ENCODE measurements at regions not wholly inside any gene's neighbourhood (a gene's known extent, or its start where the extent isn't known, plus 50 kb on each side); places are given as distances from the start of the nearest gene placed in this dataset.

GRCh38 chr16:5736209-5736930 lies 638.8 kb upstream of the EEF2KMT start:
- Histone ChIP-seq H3K36me3 (no peaks in the 10 kb centered on the region), H3K4me1 (no peaks in the 10 kb centered on the region), H3K27me3 (no peaks in the 10 kb centered on the region), H3K27ac (no peak overlapping the region), H3K4me3 (no peak overlapping the region), H3K9me3 (no peaks in the 10 kb centered on the region)
- in situ Hi-C loops (cut with MboI; ENCODE audit: low pct_ligation_motif_present in 1 of 4, low pct_unique_long_range_greater_than_20kb in 1 of 4, low sequenced_read_pairs in 3 of 4) = no loop called here
- no peak for TF ChIP-seq POLR2A (IDR thresholded peaks at IDR 0.05)
- TF ChIP-seq POLR2AphosphoS5 (IDR thresholded peaks at IDR 0.05) = no peak
- TF ChIP-seq EP300 (IDR thresholded peaks at IDR 0.05; ENCODE audit: low read depth) = no peak
- TF ChIP-seq, protein P1, sequence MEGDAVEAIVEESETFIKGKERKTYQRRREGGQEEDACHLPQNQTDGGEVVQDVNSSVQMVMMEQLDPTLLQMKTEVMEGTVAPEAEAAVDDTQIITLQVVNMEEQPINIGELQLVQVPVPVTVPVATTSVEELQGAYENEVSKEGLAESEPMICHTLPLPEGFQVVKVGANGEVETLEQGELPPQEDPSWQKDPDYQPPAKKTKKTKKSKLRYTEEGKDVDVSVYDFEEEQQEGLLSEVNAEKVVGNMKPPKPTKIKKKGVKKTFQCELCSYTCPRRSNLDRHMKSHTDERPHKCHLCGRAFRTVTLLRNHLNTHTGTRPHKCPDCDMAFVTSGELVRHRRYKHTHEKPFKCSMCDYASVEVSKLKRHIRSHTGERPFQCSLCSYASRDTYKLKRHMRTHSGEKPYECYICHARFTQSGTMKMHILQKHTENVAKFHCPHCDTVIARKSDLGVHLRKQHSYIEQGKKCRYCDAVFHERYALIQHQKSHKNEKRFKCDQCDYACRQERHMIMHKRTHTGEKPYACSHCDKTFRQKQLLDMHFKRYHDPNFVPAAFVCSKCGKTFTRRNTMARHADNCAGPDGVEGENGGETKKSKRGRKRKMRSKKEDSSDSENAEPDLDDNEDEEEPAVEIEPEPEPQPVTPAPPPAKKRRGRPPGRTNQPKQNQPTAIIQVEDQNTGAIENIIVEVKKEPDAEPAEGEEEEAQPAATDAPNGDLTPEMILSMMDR (IDR thresholded peaks at IDR 0.05) = no peak
- 58 to 60% methylated on average over 5 to 13 of the region's 13 CpGs for WGBS, 2 donors (ENCODE audit: low coverage in 1 of 2)
- intact Hi-C loops (cut with DNase I; ENCODE audit: low total_unique reads) = no loop called here
- DNase-seq = no peak

- Histone ChIP-seq H3K27me3 (no peaks in the 10 kb centered on the region), H3K4me1 (no peaks in the 10 kb centered on the region), H3K4me3 (no peak overlapping the region), H3K27ac (no peak overlapping the region), H3K9me3 (no peaks in the 10 kb centered on the region), H3K36me3 (no peaks in the 10 kb centered on the region)
- in situ Hi-C loops (cut with MboI; ENCODE audit: low pct_ligation_motif_present in 1 of 4, low pct_unique_long_range_greater_than_20kb in 1 of 4, low sequenced_read_pairs in 3 of 4) (no loop called here), intact Hi-C loops (cut with DNase I; ENCODE audit: low total_unique reads) (no loop called here)
- TF ChIP-seq, protein P1 (IDR thresholded peaks at IDR 0.05) = no peak
- TF ChIP-seq POLR2AphosphoS5 (IDR thresholded peaks at IDR 0.05) (no peak), EP300 (IDR thresholded peaks at IDR 0.05; ENCODE audit: low read depth) (no peak), POLR2A (IDR thresholded peaks at IDR 0.05) (no peak)
- no peak for DNase-seq
- 90 to 92% methylated on average over 7 to 12 of the region's 12 CpGs for WGBS, 2 donors (ENCODE audit: low coverage in 1 of 2)
These were observed 637.8 kb upstream of the EEF2KMT start for GRCh38 chr16:5735444-5735843.

- Histone ChIP-seq H3K27ac (no peak overlapping the region), H3K27me3 (no peaks in the 10 kb centered on the region), H3K36me3 (no peaks in the 10 kb centered on the region), H3K9me3 (no peaks in the 10 kb centered on the region), H3K4me1 (no peaks in the 10 kb centered on the region), H3K4me3 (no peak overlapping the region)
- 95 to 98% methylated on average over 4 of the region's 4 CpGs for WGBS, 2 donors (ENCODE audit: low coverage in 1 of 2)
- TF ChIP-seq POLR2AphosphoS5 (IDR thresholded peaks at IDR 0.05) (no peak), EP300 (IDR thresholded peaks at IDR 0.05; ENCODE audit: low read depth) (no peak), POLR2A (IDR thresholded peaks at IDR 0.05) (no peak)
- TF ChIP-seq, protein P1 (IDR thresholded peaks at IDR 0.05) = no peak
- in situ Hi-C loops (cut with MboI; ENCODE audit: low pct_ligation_motif_present in 1 of 4, low pct_unique_long_range_greater_than_20kb in 1 of 4, low sequenced_read_pairs in 3 of 4) (no loop called here), intact Hi-C loops (cut with DNase I; ENCODE audit: low total_unique reads) (no loop called here)
- no peak for DNase-seq
These were observed 633.2 kb upstream of the EEF2KMT start for GRCh38 chr16:5730783-5731182.

DNA sequence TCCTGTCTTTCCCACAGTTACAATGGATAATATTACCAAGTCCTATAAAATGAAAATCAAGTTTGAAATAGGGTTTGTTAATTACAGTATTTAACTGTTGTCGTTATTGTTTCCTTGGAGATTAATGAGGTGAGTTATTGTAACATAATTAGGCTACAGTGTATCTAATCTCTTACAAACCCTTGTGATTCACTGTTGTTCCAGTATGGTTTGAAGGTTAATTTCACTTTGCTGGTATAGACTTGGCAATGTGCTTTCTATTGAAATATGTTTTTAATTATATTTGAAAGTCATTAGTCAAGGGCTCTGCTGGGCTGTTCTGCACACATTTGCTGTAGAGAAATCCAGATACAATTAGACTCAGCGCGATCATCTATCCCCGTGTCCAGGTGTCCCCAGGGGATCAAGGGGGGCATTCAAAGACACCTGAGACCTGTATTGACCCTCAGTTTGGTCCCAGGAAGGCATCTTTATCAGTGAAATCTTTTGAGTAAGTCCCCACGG lies 624.6 kb upstream of the EEF2KMT start:
- DNase-seq = no peak
- Histone ChIP-seq H3K27ac (no peak overlapping the region), H3K9me3 (no peaks in the 10 kb centered on the region), H3K27me3 (no peaks in the 10 kb centered on the region), H3K36me3 (no peaks in the 10 kb centered on the region), H3K4me1 (no peaks in the 10 kb centered on the region), H3K4me3 (no peak overlapping the region)
- TF ChIP-seq EP300 (IDR thresholded peaks at IDR 0.05; ENCODE audit: low read depth) (no peak), POLR2A (IDR thresholded peaks at IDR 0.05) (no peak), POLR2AphosphoS5 (IDR thresholded peaks at IDR 0.05) (no peak)
- TF ChIP-seq, protein P1 (IDR thresholded peaks at IDR 0.05) = no peak
- WGBS, 2 donors (ENCODE audit: low coverage in 1 of 2) = 83 to 88% methylated on average over 4 to 5 of the region's 5 CpGs
- intact Hi-C loops (cut with DNase I; ENCODE audit: low total_unique reads) (no loop called here), in situ Hi-C loops (cut with MboI; ENCODE audit: low pct_ligation_motif_present in 1 of 4, low pct_unique_long_range_greater_than_20kb in 1 of 4, low sequenced_read_pairs in 3 of 4) (no loop called here)

Measured in transverse colon (tissue), 4 donors.